ENCODE measurements at regions not wholly inside any gene's neighbourhood (a gene's known extent, or its start where the extent isn't known, plus 50 kb on each side); places are given as distances from the start of the nearest gene placed in this dataset.

DNA sequence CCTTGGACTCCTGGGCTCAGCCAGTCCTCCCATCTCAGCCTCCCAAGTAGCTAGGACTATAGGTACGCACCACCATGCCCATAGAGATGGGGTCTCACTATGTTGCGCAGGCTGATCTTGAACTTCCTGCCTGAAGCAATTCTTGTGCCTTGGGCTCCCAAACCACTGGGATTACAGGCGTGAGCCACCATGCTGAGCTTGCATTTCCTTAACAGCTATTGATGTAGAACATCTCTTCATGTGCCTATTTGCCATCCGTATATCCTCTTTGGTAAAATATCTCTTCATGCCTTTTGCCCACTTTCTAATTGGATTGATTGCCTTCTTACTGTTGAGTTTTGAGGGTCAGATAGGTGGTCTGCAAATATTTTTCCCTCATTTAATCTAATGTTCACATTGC is 208.9 kb upstream of the TLE3 start:
- DNase-seq (ENCODE audit: low read depth in 2 of 2), result no peak

DNA sequence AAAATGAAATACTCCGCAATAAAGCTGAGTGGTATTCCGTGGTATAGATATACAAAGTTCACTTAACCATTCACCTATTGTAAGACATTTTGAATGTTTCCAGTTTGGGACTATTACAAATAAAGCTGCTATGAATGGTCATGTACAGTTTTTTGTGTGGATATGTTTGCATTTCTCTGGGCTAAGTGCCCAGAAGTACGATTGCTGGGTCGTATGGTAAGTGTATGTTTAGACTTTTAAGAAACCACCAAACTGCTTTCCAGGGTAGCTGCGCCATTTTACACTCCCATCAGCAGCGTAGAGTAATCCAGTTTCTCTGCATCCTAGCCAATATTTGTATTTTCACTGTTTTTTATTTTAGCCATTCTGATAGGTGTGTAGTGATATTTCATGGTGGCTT is 208.4 kb upstream of the TLE3 start:
- no peak for DNase-seq (ENCODE audit: low read depth in 2 of 2)

- no peak for DNase-seq (ENCODE audit: low read depth in 2 of 2)
Measured at GRCh38 chr15:70303981-70304380, 206.3 kb upstream of the TLE3 start.

- DNase-seq (ENCODE audit: low read depth in 2 of 2), result no peak
Measured at GRCh38 chr15:70302360-70302759, 204.6 kb upstream of the TLE3 start.

GRCh38 chr15:70301396-70301795 is 203.7 kb upstream of the TLE3 start:
- DNase-seq (ENCODE audit: low read depth in 2 of 2), result no peak

DNA sequence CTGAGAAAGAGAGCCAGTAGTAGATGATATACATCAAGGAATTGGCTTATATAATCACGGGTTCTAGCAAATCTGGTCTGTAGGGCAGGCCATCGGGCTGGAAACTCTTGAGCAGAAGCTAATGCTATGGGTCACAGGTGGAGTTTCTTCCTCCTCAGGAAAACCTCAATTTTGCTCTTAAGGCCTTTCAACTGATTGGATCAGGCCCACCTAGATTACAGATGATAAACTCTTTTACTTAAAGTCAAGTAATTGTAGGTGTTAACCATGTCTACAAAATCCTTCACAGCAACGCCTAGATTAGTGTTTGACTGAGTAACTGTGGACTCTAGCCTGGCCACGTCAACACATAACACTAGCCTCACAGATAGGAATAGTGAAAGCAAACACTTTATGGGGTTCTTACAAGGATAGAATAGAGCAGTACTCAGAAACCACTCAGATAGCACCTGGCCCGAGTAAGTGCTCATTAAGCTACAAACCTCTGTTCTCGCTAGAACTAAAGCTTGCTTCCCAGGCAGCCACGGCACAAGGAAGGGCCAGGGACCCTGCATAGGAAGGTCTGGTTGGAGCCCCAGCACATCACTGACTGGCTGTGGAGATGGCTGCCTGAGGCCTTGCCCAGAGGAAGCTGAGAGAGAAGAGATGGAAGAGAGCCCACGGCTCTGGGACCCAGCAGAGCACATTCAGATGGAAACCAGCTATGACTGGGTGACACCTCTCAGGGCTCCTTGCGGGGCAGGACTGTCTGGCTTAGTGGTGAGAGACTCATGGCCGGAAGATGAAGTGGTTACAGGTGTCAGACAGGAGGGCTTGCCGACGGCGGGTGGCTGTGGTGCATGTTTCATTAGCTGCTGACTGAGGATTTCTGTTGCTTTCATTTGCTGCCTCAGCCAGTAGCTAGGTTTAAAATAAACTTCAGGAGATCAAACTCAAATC is 202.5 kb upstream of the TLE3 start:
- DNase-seq (ENCODE audit: low read depth in 2 of 2), result peak; percentile 32 to 38

- DNase-seq (ENCODE audit: low read depth in 2 of 2), result no peak
Measured at GRCh38 chr15:70297465-70298058, 199.8 kb upstream of the TLE3 start.

DNA sequence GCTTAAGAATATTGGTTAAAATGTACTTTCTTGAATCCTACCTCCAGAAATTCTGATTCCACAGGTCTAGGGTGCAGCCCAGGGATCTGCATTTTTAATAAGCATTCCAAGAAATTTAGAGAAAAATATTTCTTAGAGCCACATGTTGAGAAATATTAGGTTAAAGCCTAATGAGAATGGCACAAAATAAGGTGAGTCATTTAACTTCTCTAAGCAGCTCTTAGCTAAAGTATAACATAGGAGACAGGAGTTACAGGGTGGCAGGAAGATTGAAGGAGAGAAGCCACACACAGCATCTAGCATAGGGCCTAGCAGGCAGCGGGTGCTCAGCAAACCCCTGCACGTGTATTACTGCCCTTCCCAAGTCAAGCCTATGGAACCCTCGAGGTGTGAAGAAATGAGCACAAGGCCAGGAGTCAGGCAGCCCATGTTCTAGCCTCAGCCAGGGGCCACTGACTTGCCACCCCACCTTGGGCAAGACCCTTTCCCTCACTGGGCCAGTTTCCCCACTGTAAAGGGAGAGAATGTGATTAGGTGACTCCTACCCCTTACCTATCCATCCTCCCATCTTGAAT is 197.1 kb upstream of the TLE3 start:
- no peak for DNase-seq (ENCODE audit: low read depth in 2 of 2)

- no peak for DNase-seq (ENCODE audit: low read depth in 2 of 2)
Measured at GRCh38 chr15:70293591-70294470, 196.1 kb upstream of the TLE3 start.

GRCh38 chr15:70293138-70293537 is 195.4 kb upstream of the TLE3 start:
- no peak for DNase-seq (ENCODE audit: low read depth in 2 of 2)

- no peak for DNase-seq (ENCODE audit: low read depth in 2 of 2)
Measured at GRCh38 chr15:70292076-70292760, 194.5 kb upstream of the TLE3 start.

GRCh38 chr15:70291305-70292075 is 193.8 kb upstream of the TLE3 start:
- DNase-seq (ENCODE audit: low read depth in 2 of 2), result no peak

DNA sequence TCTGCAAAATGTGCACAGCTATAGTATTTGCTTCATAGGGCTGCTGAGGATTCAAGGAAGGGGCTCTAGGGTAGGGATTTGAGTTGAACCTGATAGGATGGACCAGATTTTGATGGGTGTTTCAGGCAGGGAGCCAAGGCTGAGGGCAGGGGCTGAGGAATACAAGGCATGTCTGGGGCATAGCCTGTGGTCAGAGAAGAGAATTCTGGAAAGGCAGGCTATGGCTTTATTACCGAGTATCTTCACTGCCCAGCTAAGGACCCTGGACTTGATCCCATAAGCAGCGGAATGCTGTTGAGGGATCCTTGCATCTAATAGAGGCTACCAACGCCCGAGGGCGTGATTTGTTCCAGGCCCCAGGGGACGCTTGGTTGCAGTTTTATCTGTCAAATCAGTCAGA is 193.0 kb upstream of the TLE3 start:
- DNase-seq (ENCODE audit: low read depth in 2 of 2), result no peak

DNA sequence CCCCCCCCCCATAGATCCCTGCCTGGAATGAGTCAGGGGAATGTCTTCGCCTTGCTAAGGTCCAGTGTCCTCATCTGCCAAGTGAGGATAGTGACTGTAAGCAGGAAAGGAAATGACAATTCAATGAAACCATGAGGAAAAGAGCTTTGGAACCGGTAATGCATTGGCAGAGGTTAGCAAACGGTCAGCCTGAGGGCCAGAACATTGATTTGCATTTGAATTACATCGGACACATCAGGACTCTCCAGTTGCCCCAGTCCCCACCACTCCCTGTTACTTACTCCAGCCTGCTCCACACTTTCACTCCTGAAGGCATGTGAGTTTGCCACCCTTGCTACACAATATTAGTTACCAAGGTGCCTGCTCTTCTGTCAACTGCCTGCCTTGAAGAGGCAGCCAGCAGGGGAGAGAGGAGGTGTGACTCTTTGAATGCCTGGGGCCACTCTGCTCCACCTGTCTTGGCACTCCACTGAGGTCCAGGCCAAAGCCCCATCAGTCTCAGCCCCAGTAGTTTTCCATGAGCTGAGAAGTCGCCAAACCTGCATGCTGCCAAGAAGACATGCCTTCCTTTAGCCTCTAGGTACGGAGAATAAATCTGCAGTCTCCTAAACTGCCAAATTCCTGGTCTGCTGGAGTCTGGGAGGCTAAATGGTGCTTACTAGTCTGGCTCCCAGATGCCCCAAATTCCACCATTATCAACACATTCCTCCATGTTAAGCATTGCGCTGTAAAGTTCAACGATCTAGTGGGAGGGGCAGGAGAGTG is 191.7 kb upstream of the TLE3 start:
- DNase-seq (ENCODE audit: low read depth in 2 of 2), result no peak

DNA sequence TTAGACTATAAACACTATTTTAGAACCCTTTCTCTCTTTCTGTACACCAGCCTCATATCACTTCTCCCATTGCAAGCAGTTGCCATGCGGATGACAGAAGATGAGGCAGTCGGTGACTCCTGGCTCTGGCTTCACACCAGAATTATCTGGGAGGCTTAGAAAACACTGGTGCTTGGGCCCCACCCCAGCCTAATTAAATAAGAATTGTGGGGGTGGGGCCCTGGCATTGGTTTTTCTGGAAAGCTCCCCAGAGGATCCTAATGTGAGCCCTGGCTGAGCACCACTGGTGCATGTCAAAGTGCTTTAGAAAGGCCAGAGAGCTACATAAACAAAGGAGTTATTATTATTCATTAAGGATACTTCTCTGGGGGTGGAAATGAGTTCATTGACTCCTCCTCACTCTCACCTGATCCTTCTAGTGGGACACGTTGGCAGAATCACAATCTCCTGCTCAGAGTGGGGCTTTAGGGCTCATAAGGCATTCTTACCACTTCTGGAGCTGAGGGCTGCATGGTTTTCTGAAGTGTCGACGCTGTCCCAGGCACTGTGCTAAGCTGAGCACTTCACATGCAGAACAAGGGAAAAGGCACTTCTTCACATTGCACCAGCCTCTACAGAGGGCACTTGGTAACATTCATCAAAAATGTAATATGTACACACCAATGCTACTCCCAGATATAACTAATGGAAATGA is 188.5 kb upstream of the TLE3 start:
- DNase-seq (ENCODE audit: low read depth in 2 of 2), result no peak

GRCh38 chr15:70284438-70285214 is 186.9 kb upstream of the TLE3 start:
- DNase-seq (ENCODE audit: low read depth in 2 of 2), result no peak

- no peak for DNase-seq (ENCODE audit: low read depth in 2 of 2)
Measured at GRCh38 chr15:70283511-70283910, 185.8 kb upstream of the TLE3 start.

DNA sequence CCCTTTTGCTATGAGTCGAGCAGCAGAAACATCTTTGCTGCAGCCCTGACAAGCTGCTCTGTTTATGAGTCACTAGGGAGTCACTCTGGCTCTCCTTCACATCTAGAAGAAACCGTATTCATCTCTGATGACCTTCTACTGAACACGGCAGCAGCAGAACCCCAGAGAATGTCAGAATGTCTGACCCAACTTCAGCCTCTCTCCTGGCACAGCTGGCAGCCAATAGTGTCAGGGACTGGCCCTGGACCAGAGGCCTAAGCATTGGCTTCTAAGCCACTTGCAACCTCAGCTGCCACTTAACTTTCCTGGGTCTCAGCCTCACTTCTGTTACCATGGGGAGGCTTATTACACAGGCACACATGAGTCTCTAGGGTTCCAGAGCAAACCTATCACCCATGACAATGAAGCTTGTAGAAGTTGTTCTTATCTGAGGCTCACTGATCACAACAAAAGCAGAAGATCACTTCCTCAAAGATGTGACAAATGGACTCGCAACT is 184.1 kb upstream of the TLE3 start:
- no peak for DNase-seq (ENCODE audit: low read depth in 2 of 2)

Measured in stimulated activated CD4-positive, alpha-beta T cell treated with anti-CD3 and anti-CD28 coated beads, Interleukin-1b, Interleukin-23, amount 100 ng/mL, for 1 hour (primary cell).